ENCODE measurements at regions not wholly inside any gene's neighbourhood (a gene's known extent, or its start where the extent isn't known, plus 50 kb on each side); places are given as distances from the start of the nearest gene placed in this dataset.

- no peak for TF ChIP-seq CTCF (IDR thresholded peaks at IDR 0.05; ENCODE audit: control insufficient read depth, insufficient read depth, low read depth, low read length, missing control alignments)
- no peak for DNase-seq (ENCODE audit: low read depth)
- no peak overlapping the region for H3K4me3 ChIP-seq (ENCODE audit: control insufficient read depth, low read depth, low read length)
Observed at GRCh38 chr1:82640352-82640751, 839.6 kb downstream of the ADGRL2 start.

GRCh38 chr1:82634266-82634665 lies 833.5 kb downstream of the ADGRL2 start:
- TF ChIP-seq CTCF (IDR thresholded peaks at IDR 0.05; ENCODE audit: control insufficient read depth, insufficient read depth, low read depth, low read length, missing control alignments) = no peak
- H3K4me3 ChIP-seq (ENCODE audit: control insufficient read depth, low read depth, low read length) = no peak overlapping the region
- DNase-seq (ENCODE audit: low read depth) = no peak

- TF ChIP-seq CTCF (IDR thresholded peaks at IDR 0.05; ENCODE audit: control insufficient read depth, insufficient read depth, low read depth, low read length, missing control alignments) = no peak
- H3K4me3 ChIP-seq (ENCODE audit: control insufficient read depth, low read depth, low read length) = no peak overlapping the region
- no peak for DNase-seq (ENCODE audit: low read depth)
Observed at GRCh38 chr1:82632155-82632554, 831.4 kb downstream of the ADGRL2 start.

GRCh38 chr1:82628887-82629286 lies 828.2 kb downstream of the ADGRL2 start:
- TF ChIP-seq CTCF (IDR thresholded peaks at IDR 0.05; ENCODE audit: control insufficient read depth, insufficient read depth, low read depth, low read length, missing control alignments) = no peak
- DNase-seq (ENCODE audit: low read depth) = no peak

GRCh38 chr1:82625537-82625936 lies 824.8 kb downstream of the ADGRL2 start:
- H3K4me3 ChIP-seq (ENCODE audit: control insufficient read depth, low read depth, low read length) = no peak overlapping the region
- TF ChIP-seq CTCF (IDR thresholded peaks at IDR 0.05; ENCODE audit: control insufficient read depth, insufficient read depth, low read depth, low read length, missing control alignments) = no peak
- no peak for DNase-seq (ENCODE audit: low read depth)

More at GRCh38 chr1:82628887-82629286, 828.2 kb downstream of the ADGRL2 start:
- H3K4me3 ChIP-seq (ENCODE audit: control insufficient read depth, low read depth, low read length) = no peak overlapping the region

- no peak for DNase-seq (ENCODE audit: low read depth)
- TF ChIP-seq CTCF (IDR thresholded peaks at IDR 0.05; ENCODE audit: control insufficient read depth, insufficient read depth, low read depth, low read length, missing control alignments) = no peak
- no peak overlapping the region for H3K4me3 ChIP-seq (ENCODE audit: control insufficient read depth, low read depth, low read length)
Observed at GRCh38 chr1:82621076-82621475, 820.3 kb downstream of the ADGRL2 start.

- no peak for DNase-seq (ENCODE audit: low read depth)
- no peak overlapping the region for H3K4me3 ChIP-seq (ENCODE audit: control insufficient read depth, low read depth, low read length)
- no peak for TF ChIP-seq CTCF (IDR thresholded peaks at IDR 0.05; ENCODE audit: control insufficient read depth, insufficient read depth, low read depth, low read length, missing control alignments)
Observed at GRCh38 chr1:82614090-82614489, 813.4 kb downstream of the ADGRL2 start.
